SH-SY5Y (cell line): ENCODE measurements at regions not wholly inside any gene's neighbourhood (a gene's known extent, or its start where the extent isn't known, plus 50 kb on each side); places are given as distances from the start of the nearest gene placed in this dataset.

Experiments used
- GATA2 ChIP-seq: IDR thresholded peaks from 2 replicates; pipeline ENCODE4 v1.6.1; 2011; ENCODE audit warnings: mild to moderate bottlenecking, low read depth, low read length
- GATA3 ChIP-seq: IDR thresholded peaks from 2 replicates; pipeline ENCODE4 v1.6.1; 2011; ENCODE audit warnings: low read depth, mild to moderate bottlenecking, low read length, moderate library complexity

DNA sequence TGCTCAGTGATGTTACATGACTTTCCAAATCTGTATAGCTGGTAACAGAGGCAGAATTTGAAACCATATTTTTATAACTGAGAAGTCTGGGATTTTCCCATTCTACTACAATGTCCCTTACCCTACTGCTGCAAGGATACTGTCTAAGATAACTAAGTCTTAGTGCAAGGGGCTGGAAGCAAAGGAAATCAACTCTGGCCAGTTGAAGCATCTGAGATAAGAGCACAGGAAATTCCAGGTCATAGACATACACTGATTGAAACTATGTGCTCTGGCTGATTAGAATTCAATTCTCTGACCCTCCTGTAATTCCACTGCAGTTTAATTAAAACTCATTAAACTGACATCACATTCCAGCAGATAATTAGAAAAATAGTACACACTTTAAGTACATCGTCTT, 267.7 kb upstream of the C1orf87 start:
- TF ChIP-seq GATA2 (no peak), GATA3 (no peak)
